GM18517 (cell line): ENCODE measurements at regions not wholly inside any gene's neighbourhood (a gene's known extent, or its start where the extent isn't known, plus 50 kb on each side); places are given as distances from the start of the nearest gene placed in this dataset.

ENCODE experiments used
- ATAC-seq: cut with Tn5 transposase; IDR thresholded peaks from one replicate; pipeline ENCODE4 v1.9.1; 2021; ENCODE audit warnings: mild to moderate bottlenecking, moderate library complexity; ENCODE audit not compliant: unreplicated experiment

- ATAC-seq = no peak
These were observed 263.1 kb upstream of the MOCS1 start for GRCh38 chr6:40197371-40197770.

- no peak for ATAC-seq
These were observed 261.9 kb upstream of the MOCS1 start for GRCh38 chr6:40196135-40196518.

- no peak for ATAC-seq
These were observed 261.3 kb upstream of the MOCS1 start for GRCh38 chr6:40195428-40196134.

GRCh38 chr6:40194447-40195170 is 260.3 kb upstream of the MOCS1 start:
- ATAC-seq = no peak

GRCh38 chr6:40192516-40192915 is 258.3 kb upstream of the MOCS1 start:
- no peak for ATAC-seq

- ATAC-seq = no peak
These were observed 254.7 kb upstream of the MOCS1 start for GRCh38 chr6:40188931-40189330.

- ATAC-seq = no peak
These were observed 253.4 kb upstream of the MOCS1 start for GRCh38 chr6:40187535-40188144.

- ATAC-seq = no peak
These were observed 251.2 kb upstream of the MOCS1 start for GRCh38 chr6:40185486-40185885.

GRCh38 chr6:40183902-40184301 is 249.6 kb upstream of the MOCS1 start:
- no peak for ATAC-seq

GRCh38 chr6:40181367-40181766 is 247.1 kb upstream of the MOCS1 start:
- ATAC-seq = no peak

GRCh38 chr6:40180271-40180670 is 246.0 kb upstream of the MOCS1 start:
- ATAC-seq = no peak

GRCh38 chr6:40179496-40179895 is 245.2 kb upstream of the MOCS1 start:
- ATAC-seq = no peak

GRCh38 chr6:40177598-40177997 is 243.3 kb upstream of the MOCS1 start:
- no peak for ATAC-seq

- ATAC-seq = no peak
These were observed 241.9 kb upstream of the MOCS1 start for GRCh38 chr6:40176152-40176551.

- ATAC-seq = no peak
These were observed 238.0 kb upstream of the MOCS1 start for GRCh38 chr6:40172272-40172671.

GRCh38 chr6:40171343-40171742 is 237.1 kb upstream of the MOCS1 start:
- no peak for ATAC-seq

GRCh38 chr6:40170856-40171255 is 236.6 kb upstream of the MOCS1 start:
- ATAC-seq = no peak

- ATAC-seq = no peak
These were observed 235.6 kb upstream of the MOCS1 start for GRCh38 chr6:40169878-40170277.

- no peak for ATAC-seq
These were observed 232.7 kb upstream of the MOCS1 start for GRCh38 chr6:40166963-40167362.

GRCh38 chr6:40165036-40165709 is 230.9 kb upstream of the MOCS1 start:
- ATAC-seq = no peak

GRCh38 chr6:40164345-40164755 is 230.1 kb upstream of the MOCS1 start:
- no peak for ATAC-seq

- ATAC-seq = no peak
These were observed 229.7 kb upstream of the MOCS1 start for GRCh38 chr6:40163924-40164323.
